ENCODE measurements at regions not wholly inside any gene's neighbourhood (a gene's known extent, or its start where the extent isn't known, plus 50 kb on each side); places are given as distances from the start of the nearest gene placed in this dataset.

DNA sequence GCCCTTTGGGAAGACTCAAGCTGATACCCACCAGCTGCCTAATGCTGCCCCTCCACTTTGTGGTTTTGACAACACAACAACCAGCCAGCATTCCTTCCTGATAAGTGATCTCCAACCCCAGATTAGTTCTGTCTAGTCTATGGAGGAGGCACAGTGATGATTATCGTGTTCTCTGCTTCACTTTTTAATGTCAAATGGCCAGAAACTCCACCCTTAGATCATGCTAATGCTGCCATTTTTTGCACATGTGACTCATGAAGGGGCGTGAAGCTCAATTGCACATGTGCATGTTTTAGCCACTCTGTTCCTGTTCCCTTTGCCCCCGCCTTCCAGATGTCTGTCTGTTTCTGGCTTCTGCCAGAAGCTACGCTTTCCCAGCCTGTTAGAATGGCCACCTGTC, 199.8 kb downstream of the COG6 start:
- Histone ChIP-seq H3F3A (ENCODE audit: control insufficient read depth, insufficient read depth) (no peaks in the 10 kb centered on the region), H3K4me1 (ENCODE audit: control insufficient read depth, low read length) (no peaks in the 10 kb centered on the region), H3K4me3 (ENCODE audit: low read length) (no peak overlapping the region), H3K9me2 (replicated peaks; ENCODE audit: control insufficient read depth, low read length) (no peaks in the 10 kb centered on the region), H3K36me3 (ENCODE audit: control insufficient read depth, low read length) (no peaks in the 10 kb centered on the region), H4K20me1 (ENCODE audit: control insufficient read depth, insufficient read depth, low read depth, low read length) (no peaks in the 10 kb centered on the region), H3K27me3 (ENCODE audit: control insufficient read depth, low read length) (no peaks in the 10 kb centered on the region), H3K4me2 (ENCODE audit: low read length) (no peak overlapping the region), H3K27ac (ENCODE audit: low read depth, low read length) (no peak overlapping the region), H3K79me2 (ENCODE audit: control insufficient read depth, low read length) (no peaks in the 10 kb centered on the region), H3K9me3 (ENCODE audit: control insufficient read depth, insufficient read depth, low read length) (no peaks in the 10 kb centered on the region)
- TF ChIP-seq, protein P1, sequence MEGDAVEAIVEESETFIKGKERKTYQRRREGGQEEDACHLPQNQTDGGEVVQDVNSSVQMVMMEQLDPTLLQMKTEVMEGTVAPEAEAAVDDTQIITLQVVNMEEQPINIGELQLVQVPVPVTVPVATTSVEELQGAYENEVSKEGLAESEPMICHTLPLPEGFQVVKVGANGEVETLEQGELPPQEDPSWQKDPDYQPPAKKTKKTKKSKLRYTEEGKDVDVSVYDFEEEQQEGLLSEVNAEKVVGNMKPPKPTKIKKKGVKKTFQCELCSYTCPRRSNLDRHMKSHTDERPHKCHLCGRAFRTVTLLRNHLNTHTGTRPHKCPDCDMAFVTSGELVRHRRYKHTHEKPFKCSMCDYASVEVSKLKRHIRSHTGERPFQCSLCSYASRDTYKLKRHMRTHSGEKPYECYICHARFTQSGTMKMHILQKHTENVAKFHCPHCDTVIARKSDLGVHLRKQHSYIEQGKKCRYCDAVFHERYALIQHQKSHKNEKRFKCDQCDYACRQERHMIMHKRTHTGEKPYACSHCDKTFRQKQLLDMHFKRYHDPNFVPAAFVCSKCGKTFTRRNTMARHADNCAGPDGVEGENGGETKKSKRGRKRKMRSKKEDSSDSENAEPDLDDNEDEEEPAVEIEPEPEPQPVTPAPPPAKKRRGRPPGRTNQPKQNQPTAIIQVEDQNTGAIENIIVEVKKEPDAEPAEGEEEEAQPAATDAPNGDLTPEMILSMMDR (IDR thresholded peaks at IDR 0.05; ENCODE audit: low read depth, low read length, poor library complexity, severe bottlenecking): no peak
- no peak for TF ChIP-seq EZH2phosphoT487 (IDR thresholded peaks at IDR 0.05; ENCODE audit: borderline replicate concordance, low read length)

DNA sequence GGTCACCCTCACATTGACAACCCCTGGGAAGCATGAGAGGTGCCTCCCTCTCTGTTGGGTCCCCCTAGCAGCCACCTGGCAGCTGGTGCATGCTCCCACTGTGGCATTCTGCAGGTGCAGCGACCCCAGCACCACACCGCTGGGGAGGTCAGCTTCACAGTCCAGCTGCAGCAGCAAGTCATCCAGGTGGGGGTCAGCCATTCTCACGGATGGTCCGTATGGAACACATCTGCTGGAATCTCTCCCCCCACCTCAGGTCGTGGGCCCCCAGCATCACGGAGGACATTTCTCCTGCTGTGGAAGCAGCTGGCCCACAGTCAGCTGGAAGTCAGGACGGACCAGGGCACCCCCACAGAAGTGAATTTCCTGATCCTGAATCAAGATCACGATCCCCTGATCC, 201.3 kb downstream of the COG6 start:
- no peaks in the 10 kb centered on the region for H3F3A ChIP-seq (ENCODE audit: control insufficient read depth, insufficient read depth)

DNA sequence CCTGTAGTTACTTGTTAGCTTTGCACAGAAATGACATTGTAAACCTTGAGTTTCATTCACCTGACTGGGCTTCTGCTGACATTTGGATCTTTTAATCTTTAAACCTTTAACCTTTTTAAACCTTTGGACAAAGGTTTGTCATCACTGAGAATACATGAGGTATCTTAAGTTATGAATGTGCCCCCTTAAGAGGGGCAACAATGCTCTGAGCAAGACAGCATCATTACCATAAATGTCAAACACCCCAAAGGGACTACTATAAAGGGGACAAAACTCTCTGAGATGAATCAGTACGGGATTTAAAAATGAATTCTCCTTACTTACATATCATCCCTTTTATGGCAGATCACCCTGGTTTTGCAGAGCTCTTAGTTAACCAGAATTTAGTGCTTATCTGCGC, 203.3 kb downstream of the COG6 start:
- TF ChIP-seq, protein P1 (IDR thresholded peaks at IDR 0.05; ENCODE audit: low read depth, low read length, poor library complexity, severe bottlenecking): no peak
- no peak for TF ChIP-seq EZH2phosphoT487 (IDR thresholded peaks at IDR 0.05; ENCODE audit: borderline replicate concordance, low read length)
- H3K36me3 ChIP-seq (ENCODE audit: control insufficient read depth, low read length): no peaks in the 10 kb centered on the region
- H3K27ac ChIP-seq (ENCODE audit: low read depth, low read length): no peak overlapping the region
- H3K9me2 ChIP-seq (replicated peaks; ENCODE audit: control insufficient read depth, low read length): no peaks in the 10 kb centered on the region
- H3K9me3 ChIP-seq (ENCODE audit: control insufficient read depth, insufficient read depth, low read length): no peaks in the 10 kb centered on the region
- no peaks in the 10 kb centered on the region for H3K79me2 ChIP-seq (ENCODE audit: control insufficient read depth, low read length)
- no peak overlapping the region for H3K4me3 ChIP-seq (ENCODE audit: low read length)
- H3F3A ChIP-seq (ENCODE audit: control insufficient read depth, insufficient read depth): no peaks in the 10 kb centered on the region
- H3K27me3 ChIP-seq (ENCODE audit: control insufficient read depth, low read length): no peaks in the 10 kb centered on the region; the same call in 1 of the 2 replicates
- H4K20me1 ChIP-seq (ENCODE audit: control insufficient read depth, insufficient read depth, low read depth, low read length): no peaks in the 10 kb centered on the region
- no peaks in the 10 kb centered on the region for H3K4me1 ChIP-seq (ENCODE audit: control insufficient read depth, low read length)
- no peak overlapping the region for H3K4me2 ChIP-seq (ENCODE audit: low read length)

More for the DNA sequence above, 201.3 kb downstream of the COG6 start:
- no peaks in the 10 kb centered on the region for H3K36me3 ChIP-seq (ENCODE audit: control insufficient read depth, low read length)
- H3K4me1 ChIP-seq (ENCODE audit: control insufficient read depth, low read length): no peaks in the 10 kb centered on the region
- H3K27ac ChIP-seq (ENCODE audit: low read depth, low read length): no peak overlapping the region
- no peaks in the 10 kb centered on the region for H3K9me2 ChIP-seq (replicated peaks; ENCODE audit: control insufficient read depth, low read length)
- H3K4me2 ChIP-seq (ENCODE audit: low read length): no peak overlapping the region
- no peak overlapping the region for H3K4me3 ChIP-seq (ENCODE audit: low read length)
- no peaks in the 10 kb centered on the region for H4K20me1 ChIP-seq (ENCODE audit: control insufficient read depth, insufficient read depth, low read depth, low read length)
- TF ChIP-seq EZH2phosphoT487 (IDR thresholded peaks at IDR 0.05; ENCODE audit: borderline replicate concordance, low read length): no peak
- TF ChIP-seq, protein P1 (IDR thresholded peaks at IDR 0.05; ENCODE audit: low read depth, low read length, poor library complexity, severe bottlenecking): no peak
- no peaks in the 10 kb centered on the region; the same call in 1 of the 2 replicates for H3K27me3 ChIP-seq (ENCODE audit: control insufficient read depth, low read length)
- H3K9me3 ChIP-seq (ENCODE audit: control insufficient read depth, insufficient read depth, low read length): no peaks in the 10 kb centered on the region
- H3K79me2 ChIP-seq (ENCODE audit: control insufficient read depth, low read length): no peaks in the 10 kb centered on the region
